ENCODE measurements at regions not wholly inside any gene's neighbourhood (a gene's known extent, or its start where the extent isn't known, plus 50 kb on each side); places are given as distances from the start of the nearest gene placed in this dataset.

- H3K4me3 ChIP-seq (ENCODE audit: low read depth, low read length) = no peak overlapping the region
- ChIA-PET POLR2A (no interaction called here), CTCF (interaction anchor here (0.9 to 2.0 kb wide), 2 partner anchors 8 to 32 kb away, joined by 4 read pairs; no protein-coding TSS in a partner anchor)
- DNase-seq (ENCODE audit: low read depth, low spot score) = no peak
- TF ChIP-seq, protein P1, sequence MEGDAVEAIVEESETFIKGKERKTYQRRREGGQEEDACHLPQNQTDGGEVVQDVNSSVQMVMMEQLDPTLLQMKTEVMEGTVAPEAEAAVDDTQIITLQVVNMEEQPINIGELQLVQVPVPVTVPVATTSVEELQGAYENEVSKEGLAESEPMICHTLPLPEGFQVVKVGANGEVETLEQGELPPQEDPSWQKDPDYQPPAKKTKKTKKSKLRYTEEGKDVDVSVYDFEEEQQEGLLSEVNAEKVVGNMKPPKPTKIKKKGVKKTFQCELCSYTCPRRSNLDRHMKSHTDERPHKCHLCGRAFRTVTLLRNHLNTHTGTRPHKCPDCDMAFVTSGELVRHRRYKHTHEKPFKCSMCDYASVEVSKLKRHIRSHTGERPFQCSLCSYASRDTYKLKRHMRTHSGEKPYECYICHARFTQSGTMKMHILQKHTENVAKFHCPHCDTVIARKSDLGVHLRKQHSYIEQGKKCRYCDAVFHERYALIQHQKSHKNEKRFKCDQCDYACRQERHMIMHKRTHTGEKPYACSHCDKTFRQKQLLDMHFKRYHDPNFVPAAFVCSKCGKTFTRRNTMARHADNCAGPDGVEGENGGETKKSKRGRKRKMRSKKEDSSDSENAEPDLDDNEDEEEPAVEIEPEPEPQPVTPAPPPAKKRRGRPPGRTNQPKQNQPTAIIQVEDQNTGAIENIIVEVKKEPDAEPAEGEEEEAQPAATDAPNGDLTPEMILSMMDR (IDR thresholded peaks at IDR 0.05; ENCODE audit: insufficient read depth, low read length, missing control alignments) = no peak
Observed at GRCh38 chr12:116398193-116398592, 120.7 kb upstream of the MED13L start.

- no peak for DNase-seq (ENCODE audit: low read depth, low spot score)
- POLR2A ChIA-PET = no interaction called here
- TF ChIP-seq, protein P1 (IDR thresholded peaks at IDR 0.05; ENCODE audit: insufficient read depth, low read length, missing control alignments) = no peak
- H3K4me3 ChIP-seq (ENCODE audit: low read depth, low read length) = no peak overlapping the region
- CTCF ChIA-PET = interaction anchor here (0.9 to 2.0 kb wide), 4 partner anchors 7 to 31 kb away, joined by 3 to 4 read pairs (median 4); no protein-coding TSS in a partner anchor
Observed at GRCh38 chr12:116399055-116399454, 121.6 kb upstream of the MED13L start.

DNA sequence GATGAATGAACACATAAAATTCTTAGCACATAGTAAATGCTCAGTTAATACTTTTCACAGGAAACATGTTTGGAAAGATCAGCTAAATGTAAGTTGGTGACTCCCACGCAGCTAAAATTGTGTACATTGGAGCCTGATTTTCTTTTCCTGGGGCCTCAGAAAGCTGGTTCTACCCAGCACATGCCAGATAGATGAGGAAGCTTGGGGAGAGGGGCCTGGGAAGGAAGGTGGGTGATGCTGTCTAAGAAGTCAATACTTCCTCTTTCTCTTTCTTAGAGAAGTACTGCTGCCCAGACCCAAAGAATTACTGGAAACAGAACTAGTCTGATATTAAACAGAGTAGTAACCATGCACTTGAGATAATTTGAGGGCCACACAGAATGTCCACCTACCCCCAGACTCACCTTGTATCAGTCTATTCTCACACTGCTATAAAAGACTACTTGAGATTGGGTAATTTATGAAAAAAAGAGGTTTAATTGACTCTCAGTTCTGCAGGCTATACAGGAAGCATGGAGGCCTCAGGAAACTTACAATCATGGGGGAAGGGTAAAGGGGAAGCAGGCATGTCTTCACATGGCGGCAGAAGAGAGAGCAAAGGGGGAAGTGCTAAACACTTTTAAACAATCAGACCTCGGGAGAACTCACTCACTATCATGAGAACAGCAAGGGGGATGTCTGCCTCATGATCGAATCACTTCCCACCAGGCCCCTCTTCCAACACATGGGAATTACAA lies 123.3 kb upstream of the MED13L start:
- POLR2A ChIA-PET = no interaction called here
- DNase-seq (ENCODE audit: low read depth, low spot score) = no peak
- TF ChIP-seq, protein P1 (IDR thresholded peaks at IDR 0.05; ENCODE audit: insufficient read depth, low read length, missing control alignments) = no peak

DNA sequence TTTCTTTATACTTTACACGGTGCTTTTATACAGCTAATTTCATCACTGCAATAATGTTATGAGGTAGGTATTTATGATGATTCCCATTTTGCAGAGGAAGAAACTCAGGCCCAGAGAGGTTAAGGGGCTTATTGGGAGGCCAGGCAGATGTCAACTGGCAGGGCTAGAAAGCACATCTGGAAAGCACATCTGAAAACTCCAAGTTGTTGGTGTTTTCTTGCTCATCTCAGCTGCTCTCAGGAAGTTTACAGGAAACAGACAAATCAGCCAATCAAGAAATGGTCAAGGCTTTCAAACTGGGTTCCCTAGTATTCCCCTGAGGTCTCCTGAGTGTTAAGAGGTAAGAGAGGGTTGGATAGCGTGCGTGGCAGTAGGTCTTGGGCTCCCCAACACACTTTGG lies 124.1 kb upstream of the MED13L start:
- ChIA-PET POLR2A (no interaction called here), CTCF (no interaction called here)
- DNase-seq (ENCODE audit: low read depth, low spot score) = no peak
- H3K4me3 ChIP-seq (ENCODE audit: low read depth, low read length) = no peak overlapping the region
- TF ChIP-seq, protein P1 (IDR thresholded peaks at IDR 0.05; ENCODE audit: insufficient read depth, low read length, missing control alignments) = no peak

More for the DNA sequence above, 123.3 kb upstream of the MED13L start:
- no peak overlapping the region for H3K4me3 ChIP-seq (ENCODE audit: low read depth, low read length)
- CTCF ChIA-PET = no interaction called here

DNA sequence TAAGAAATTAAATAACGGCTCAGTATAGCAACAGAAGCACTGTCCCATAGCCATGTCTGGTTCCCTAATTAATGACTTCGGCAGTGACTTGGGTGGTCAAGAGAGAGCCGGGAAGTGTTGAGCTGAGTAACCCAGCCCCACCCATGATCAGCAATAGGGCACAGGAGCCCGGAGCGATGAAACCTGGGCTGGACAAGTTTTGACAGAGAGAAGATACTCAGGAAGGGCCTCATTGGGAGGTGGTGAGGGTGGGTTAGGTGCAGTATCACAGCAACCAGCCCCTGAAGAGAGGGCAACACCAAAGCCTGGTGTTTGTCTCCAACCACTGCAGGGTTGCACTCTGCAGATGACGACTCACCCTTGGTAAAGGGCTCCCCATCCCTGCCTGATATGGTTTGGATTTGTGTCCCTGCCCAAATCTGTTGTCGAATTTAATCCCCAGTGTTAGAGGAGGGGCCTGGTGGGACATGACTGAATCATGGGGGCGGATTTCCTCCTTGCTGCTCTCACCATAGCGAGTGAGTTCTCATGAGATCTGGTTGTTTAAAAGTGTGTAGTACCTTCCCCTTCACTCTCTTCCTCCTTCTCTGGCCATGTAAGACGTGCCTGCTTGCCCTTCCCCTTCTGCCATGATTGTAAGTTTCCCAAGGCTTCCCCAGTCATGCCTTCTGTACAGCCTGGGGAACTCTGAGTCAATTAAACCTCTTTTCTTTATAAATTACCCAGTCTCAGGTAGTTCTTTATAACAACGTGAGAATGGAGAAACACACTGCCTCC lies 124.9 kb upstream of the MED13L start:
- CTCF ChIA-PET = interaction anchor here (1.1 kb wide), 1 partner anchor 23 kb away, joined by 5 read pairs; no protein-coding TSS in a partner anchor
- DNase-seq (ENCODE audit: low read depth, low spot score) = no peak
- TF ChIP-seq, protein P1 (IDR thresholded peaks at IDR 0.05; ENCODE audit: insufficient read depth, low read length, missing control alignments) = no peak
- POLR2A ChIA-PET = no interaction called here
- H3K4me3 ChIP-seq (ENCODE audit: low read depth, low read length) = no peak overlapping the region

- ChIA-PET POLR2A (no interaction called here), CTCF (interaction anchor here (1.1 kb wide), 1 partner anchor 21 kb away, joined by 5 read pairs; no protein-coding TSS in a partner anchor)
- H3K4me3 ChIP-seq (ENCODE audit: low read depth, low read length) = no peak overlapping the region
- DNase-seq (ENCODE audit: low read depth, low spot score) = no peak
- TF ChIP-seq, protein P1 (IDR thresholded peaks at IDR 0.05; ENCODE audit: insufficient read depth, low read length, missing control alignments) = no peak
Observed at GRCh38 chr12:116403546-116403945, 126.1 kb upstream of the MED13L start.

All from AG04449 (cell line).